ENCODE measurements at regions not wholly inside any gene's neighbourhood (a gene's known extent, or its start where the extent isn't known, plus 50 kb on each side); places are given as distances from the start of the nearest gene placed in this dataset.

DNA sequence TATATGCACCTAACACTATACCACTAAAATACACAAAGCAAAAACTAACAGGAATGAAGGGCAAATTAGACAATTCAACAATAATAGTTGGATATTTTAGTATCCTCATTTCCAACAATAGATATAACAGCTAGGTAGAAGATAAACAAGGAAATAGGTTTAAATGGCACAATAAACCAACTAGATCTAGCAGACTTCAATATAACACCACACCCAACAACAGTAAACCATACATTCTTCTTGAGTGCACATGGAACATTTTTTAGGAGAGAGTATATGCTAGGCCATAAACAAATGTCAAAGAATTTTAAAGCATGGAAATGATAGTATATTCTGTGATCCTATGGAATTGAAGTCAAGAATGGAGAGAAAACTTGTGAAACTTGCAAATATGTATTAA is 138.4 kb downstream of the NDUFA10 start:
- TF ChIP-seq, protein P1, sequence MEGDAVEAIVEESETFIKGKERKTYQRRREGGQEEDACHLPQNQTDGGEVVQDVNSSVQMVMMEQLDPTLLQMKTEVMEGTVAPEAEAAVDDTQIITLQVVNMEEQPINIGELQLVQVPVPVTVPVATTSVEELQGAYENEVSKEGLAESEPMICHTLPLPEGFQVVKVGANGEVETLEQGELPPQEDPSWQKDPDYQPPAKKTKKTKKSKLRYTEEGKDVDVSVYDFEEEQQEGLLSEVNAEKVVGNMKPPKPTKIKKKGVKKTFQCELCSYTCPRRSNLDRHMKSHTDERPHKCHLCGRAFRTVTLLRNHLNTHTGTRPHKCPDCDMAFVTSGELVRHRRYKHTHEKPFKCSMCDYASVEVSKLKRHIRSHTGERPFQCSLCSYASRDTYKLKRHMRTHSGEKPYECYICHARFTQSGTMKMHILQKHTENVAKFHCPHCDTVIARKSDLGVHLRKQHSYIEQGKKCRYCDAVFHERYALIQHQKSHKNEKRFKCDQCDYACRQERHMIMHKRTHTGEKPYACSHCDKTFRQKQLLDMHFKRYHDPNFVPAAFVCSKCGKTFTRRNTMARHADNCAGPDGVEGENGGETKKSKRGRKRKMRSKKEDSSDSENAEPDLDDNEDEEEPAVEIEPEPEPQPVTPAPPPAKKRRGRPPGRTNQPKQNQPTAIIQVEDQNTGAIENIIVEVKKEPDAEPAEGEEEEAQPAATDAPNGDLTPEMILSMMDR (IDR thresholded peaks at IDR 0.05): no peak
- TF ChIP-seq POLR2A (IDR thresholded peaks at IDR 0.05): no peak

Data from testis (tissue), 2 donors.